OCI-LY1 (cell line): ENCODE measurements at regions not wholly inside any gene's neighbourhood (a gene's known extent, or its start where the extent isn't known, plus 50 kb on each side); places are given as distances from the start of the nearest gene placed in this dataset.

Experiments used
- H2AFZ ChIP-seq: fragments of 200-600 bp; sonication (generic), shearing (Covaris generic); 2 replicates; pipeline ENCODE4 v1.6.0; 2014; ENCODE audit warnings: antibody characterized with exemption, mild to moderate bottlenecking, low read length
- H3F3A ChIP-seq: fragments of 200-600 bp; sonication (generic), shearing (Covaris generic); 2 replicates; pipeline ENCODE4 v1.6.0; 2014; ENCODE audit warnings: mild to moderate bottlenecking, antibody characterized with exemption, low read length, moderate library complexity; ENCODE audit not compliant: insufficient read depth
- H3K27ac ChIP-seq: fragments of 200-600 bp; sonication (generic); 2 replicates; pipeline ENCODE4 v1.5.1; 2014; ENCODE audit warnings: low read length, mixed run types, mild to moderate bottlenecking, low read depth; ENCODE audit not compliant: poor library complexity, severe bottlenecking
- H3K27me3 ChIP-seq: fragments of 200-600 bp; sonication (generic); 2 replicates; pipeline ENCODE4 v1.6.0; 2014; ENCODE audit warnings: antibody characterized with exemption, mild to moderate bottlenecking, low read length, moderate library complexity; ENCODE audit not compliant: insufficient read depth
- H3K36me3 ChIP-seq: fragments of 200-600 bp; sonication (generic); 2 replicates; pipeline ENCODE4 v1.6.1; 2014; ENCODE audit warnings: mild to moderate bottlenecking, antibody characterized with exemption, low read length, moderate library complexity, mixed read lengths; ENCODE audit not compliant: insufficient read depth
- H3K4me1 ChIP-seq: fragments of 200-600 bp; sonication (generic); 2 replicates; pipeline ENCODE4 v1.5.1; 2014; ENCODE audit warnings: mild to moderate bottlenecking, low read length, moderate library complexity; ENCODE audit not compliant: insufficient read depth, severe bottlenecking
- H3K4me2 ChIP-seq: fragments of 200-600 bp; sonication (generic), shearing (Covaris generic); 2 replicates; pipeline ENCODE4 v1.6.1; 2014; ENCODE audit warnings: low read length
- H3K4me3 ChIP-seq: fragments of 200-600 bp; sonication (generic); 2 replicates; pipeline ENCODE4 v1.5.1; 2014; ENCODE audit warnings: low read length, low read depth, mild to moderate bottlenecking, mixed read lengths; ENCODE audit not compliant: poor library complexity, severe bottlenecking
- H3K79me2 ChIP-seq: fragments of 200-600 bp; shearing (Covaris generic); 2 replicates; pipeline ENCODE4 v1.6.1; 2016; ENCODE audit warnings: mixed run types, low read length, mixed read lengths; ENCODE audit not compliant: insufficient read depth
- H3K9ac ChIP-seq: fragments of 200-600 bp; sonication (generic), shearing (Covaris generic); 2 replicates; pipeline ENCODE4 v1.6.1; 2014; ENCODE audit warnings: mild to moderate bottlenecking, low read length, mixed read lengths
- H3K9me2 ChIP-seq: fragments of 200-600 bp; sonication (generic), shearing (Covaris generic); 2 replicates; pipeline ENCODE4 v1.6.1; 2014; ENCODE audit warnings: low read depth, mild to moderate bottlenecking, low read length, mixed read lengths
- H3K9me3 ChIP-seq: fragments of 200-600 bp; shearing (Covaris generic); 2 replicates; pipeline ENCODE4 v1.6.1; 2014; ENCODE audit warnings: low read length, mixed read lengths
- H4K20me1 ChIP-seq: fragments of 200-600 bp; sonication (generic), shearing (Covaris generic); 2 replicates; pipeline ENCODE4 v1.6.0; 2016; ENCODE audit warnings: mild to moderate bottlenecking, low read length; ENCODE audit not compliant: insufficient read depth
- CTCF ChIP-seq: fragments of 200-600 bp; sonication (generic), shearing (Covaris generic); IDR thresholded peaks from 2 replicates; pipeline ENCODE4 v1.5.1; 2017; ENCODE audit warnings: mild to moderate bottlenecking, antibody characterized with exemption, low read length, moderate library complexity, mixed read lengths
- EZH2 ChIP-seq: fragments of 200-600 bp; sonication (generic), shearing (Covaris generic); IDR thresholded peaks from 2 replicates; pipeline ENCODE4 v1.8.0; 2017; ENCODE audit warnings: borderline replicate concordance, mixed run types, mild to moderate bottlenecking, antibody characterized with exemption, low read length, moderate library complexity, mixed read lengths

DNA sequence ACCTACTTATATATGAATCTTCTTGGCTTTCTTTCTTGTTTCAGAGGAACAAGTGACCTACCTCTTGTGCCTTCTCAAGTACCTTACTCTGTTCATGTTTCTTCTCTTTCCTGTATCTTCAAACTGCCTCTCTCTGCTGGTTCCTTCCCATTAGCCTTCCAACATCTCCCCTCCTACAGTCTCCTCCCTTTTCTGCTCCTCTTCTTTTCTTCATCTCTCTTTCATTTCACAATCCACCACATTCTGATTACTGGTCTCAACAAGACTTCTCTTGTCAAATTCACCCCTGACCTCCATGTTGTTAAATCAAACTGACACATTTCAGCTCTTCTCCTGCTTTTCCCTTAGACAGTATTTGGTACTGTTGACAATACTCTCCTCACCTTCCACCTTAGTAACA, 95.6 kb downstream of the BRMS1L start:
- H3K27me3 ChIP-seq = no peaks in the 10 kb centered on the region
- no peak for TF ChIP-seq CTCF
- TF ChIP-seq EZH2 = no peak
- no peaks in the 10 kb centered on the region for H3F3A ChIP-seq
- H3K79me2 ChIP-seq = no peaks in the 10 kb centered on the region
- no peak overlapping the region for H3K27ac ChIP-seq
- no peaks in the 10 kb centered on the region for H3K9me2 ChIP-seq
- H4K20me1 ChIP-seq = no peaks in the 10 kb centered on the region
- no peak overlapping the region for H3K4me3 ChIP-seq
- H3K9ac ChIP-seq = no peak overlapping the region
- H2AFZ ChIP-seq = no peak overlapping the region
- H3K9me3 ChIP-seq = no peaks in the 10 kb centered on the region
- no peak overlapping the region for H3K4me2 ChIP-seq
- no peaks in the 10 kb centered on the region for H3K36me3 ChIP-seq
- H3K4me1 ChIP-seq = no peaks in the 10 kb centered on the region
